ENCODE measurements at regions not wholly inside any gene's neighbourhood (a gene's known extent, or its start where the extent isn't known, plus 50 kb on each side); places are given as distances from the start of the nearest gene placed in this dataset.

GRCh38 chr16:51982715-51983680 lies 563.9 kb downstream of the TOX3 start:
- peak; percentile 82 for TF ChIP-seq CTCF (IDR thresholded peaks at IDR 0.05)

DNA sequence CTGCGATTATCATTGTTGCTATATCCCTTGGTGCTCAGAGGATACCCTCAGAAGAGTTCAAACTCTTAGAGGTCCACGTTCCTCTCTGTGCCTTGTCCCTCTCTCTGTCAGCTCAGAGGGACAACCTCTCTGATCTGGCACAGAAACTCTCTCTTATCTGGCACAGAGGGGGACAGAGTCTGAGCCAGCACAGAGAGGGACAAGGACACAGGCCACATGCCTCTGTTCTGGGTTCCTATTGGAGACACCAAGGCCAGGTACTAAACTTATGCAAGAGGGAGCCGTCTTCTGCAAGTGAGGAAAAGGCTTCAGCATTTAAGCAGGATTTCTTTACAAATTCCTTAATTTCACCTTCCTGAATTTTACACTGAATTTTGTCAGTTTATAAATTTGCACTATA lies 565.2 kb downstream of the TOX3 start:
- no peak for TF ChIP-seq CTCF (IDR thresholded peaks at IDR 0.05)

GRCh38 chr16:51971184-51971583 lies 575.8 kb downstream of the TOX3 start:
- TF ChIP-seq CTCF (IDR thresholded peaks at IDR 0.05), result peak; percentile 59

DNA sequence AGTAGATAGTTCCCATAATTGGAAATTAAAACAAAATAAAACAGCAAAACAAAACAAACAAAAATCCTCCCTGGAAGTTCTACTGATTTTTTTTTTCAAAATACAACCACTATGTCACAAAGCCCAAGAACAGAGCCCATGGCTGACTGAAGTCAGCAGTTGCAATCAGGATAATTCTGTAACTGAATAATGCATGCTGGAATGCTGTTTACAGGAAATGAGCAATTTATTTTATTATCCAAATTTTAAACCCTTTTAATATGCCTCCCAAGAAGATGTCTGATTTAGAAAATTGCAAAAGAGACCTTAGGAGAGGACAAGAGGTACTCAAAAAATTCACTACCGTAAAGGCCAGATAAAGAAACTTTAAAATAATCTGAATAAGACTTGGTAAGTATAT lies 578.2 kb downstream of the TOX3 start:
- no peak for TF ChIP-seq CTCF (IDR thresholded peaks at IDR 0.05)

DNA sequence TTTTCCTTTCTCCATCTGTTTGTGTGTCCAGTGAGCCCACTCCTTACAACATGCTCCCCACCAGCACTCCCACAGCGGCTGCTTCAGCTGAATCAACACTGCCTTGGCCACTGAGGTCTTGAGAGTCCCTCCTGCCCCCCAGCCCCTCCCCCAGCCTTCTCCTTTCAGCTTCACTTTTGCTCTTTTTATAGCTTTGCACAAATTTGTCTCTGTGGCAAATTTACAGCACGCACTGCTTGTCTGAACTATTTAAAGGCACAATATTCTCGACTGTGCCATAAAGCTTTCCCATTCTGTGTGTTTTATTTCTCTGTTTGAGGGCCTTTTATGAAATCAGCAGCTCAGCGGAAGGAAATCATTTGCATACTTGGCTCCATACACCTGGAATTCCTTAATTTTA lies 579.3 kb downstream of the TOX3 start:
- TF ChIP-seq CTCF (IDR thresholded peaks at IDR 0.05), result no peak

DNA sequence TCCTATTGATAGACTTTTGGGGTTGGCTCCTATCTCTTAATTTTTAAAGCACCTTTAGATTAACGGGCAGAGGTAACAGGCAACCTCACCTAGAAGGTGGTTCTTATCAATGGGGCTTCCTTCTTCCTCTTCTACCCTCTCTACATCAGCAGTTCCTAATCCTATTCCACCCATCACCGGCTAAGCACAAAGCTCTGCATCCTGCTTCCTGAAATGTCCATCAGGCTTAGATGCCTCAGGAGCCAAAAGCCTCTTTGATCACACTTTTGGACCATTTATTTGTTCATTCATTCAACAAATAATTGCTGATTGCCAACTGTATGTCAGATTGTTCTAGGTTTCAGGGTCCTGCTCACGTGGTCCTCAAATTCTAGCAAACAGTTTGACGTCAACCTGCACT lies 586.0 kb downstream of the TOX3 start:
- TF ChIP-seq CTCF (IDR thresholded peaks at IDR 0.05), result no peak

GRCh38 chr16:51953286-51953985 lies 593.5 kb downstream of the TOX3 start:
- TF ChIP-seq CTCF (IDR thresholded peaks at IDR 0.05), result no peak

Data from LNCAP (cell line).